Right lobe of liver (tissue), 4 donors: ENCODE measurements at regions not wholly inside any gene's neighbourhood (a gene's known extent, or its start where the extent isn't known, plus 50 kb on each side); places are given as distances from the start of the nearest gene placed in this dataset.

ENCODE experiments used
- CTCF ChIP-seq, 4 donors: fragments of 200-600 bp in 3 of 4; fragments of 450-650 bp in 1 of 4; IDR thresholded peaks; one replicate each; pipeline versions ENCODE4 v1.5.1 to v1.8.0; 2016 to 2022; ENCODE audit warnings: antibody characterized with exemption in 4 of 4, mild to moderate bottlenecking in 2 of 4
- POLR2A ChIP-seq: fragments of 450-650 bp; IDR thresholded peaks from one replicate; pipeline ENCODE4 v1.6.1; 2017; ENCODE audit warnings: antibody characterized with exemption, mild to moderate bottlenecking
- donor health status: DM: no; HTN: no; CAD: no.
- donor health status: DM: no; HTN: no; CAD: no.
- donor health status: DM: no; HTN: yes; CAD: no.

DNA sequence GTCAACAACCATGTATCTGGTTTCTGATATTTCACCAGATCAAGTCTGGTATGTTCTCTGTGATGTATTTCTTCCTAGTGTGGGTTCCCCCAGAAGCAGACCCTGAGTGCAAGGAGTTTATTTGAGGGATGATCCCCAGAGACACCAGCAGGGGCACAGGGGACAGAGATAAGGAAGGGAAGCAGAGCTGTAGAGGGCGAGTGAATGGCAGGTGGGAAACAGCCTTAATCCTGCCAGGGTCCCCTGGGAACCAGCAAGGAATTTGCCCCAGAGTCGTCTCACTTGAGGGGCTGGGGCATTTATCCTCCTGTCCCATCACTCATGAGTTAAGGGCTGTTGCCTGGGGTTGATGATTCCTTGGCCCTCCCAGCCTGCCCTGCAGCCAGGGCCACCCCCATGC is 206.4 kb upstream of the BCOR start:
- no peak for TF ChIP-seq CTCF (IDR thresholded peaks at IDR 0.05)
- no peak for TF ChIP-seq POLR2A
